Activated CD8-positive, alpha-beta memory T cell treated with anti-CD3 and anti-CD28 coated beads, Interleukin-2, amount 50 U/mL, for 48 hours (primary cell): ENCODE measurements at regions not wholly inside any gene's neighbourhood (a gene's known extent, or its start where the extent isn't known, plus 50 kb on each side); places are given as distances from the start of the nearest gene placed in this dataset.
"Not testable (repeated sequence)": the region's sequence is repeated elsewhere in the genome, so short reads cannot be mapped to it uniquely, and the experiment has no call there.

Experiments used
- DNase-seq: peaks from one replicate; pipeline ENCODE4 v3.0.0-alpha.2; 2020

GRCh38 chr11:64428693-64429092 is 69.7 kb downstream of the RPS6KA4 start:
- DNase-seq, result no peak

DNA sequence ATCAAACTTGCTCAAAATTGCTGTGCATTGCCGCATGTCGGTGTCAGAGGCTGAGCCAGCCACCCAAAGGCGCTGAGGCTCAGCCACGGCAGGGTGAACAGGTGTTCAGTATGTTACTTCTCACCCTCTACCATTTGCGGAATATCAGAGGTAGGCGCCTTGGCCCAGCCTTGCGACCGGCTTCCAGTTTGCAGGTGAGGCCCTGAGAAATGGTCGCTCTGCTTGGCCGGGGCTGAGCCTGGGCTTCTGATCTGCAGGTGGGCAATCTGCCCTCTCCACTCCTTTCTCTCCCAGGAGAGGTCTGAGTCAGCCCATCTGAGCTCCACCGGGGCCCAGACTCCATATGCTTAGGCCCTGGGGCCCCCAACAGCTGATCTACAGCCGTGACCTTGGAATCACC is 71.0 kb downstream of the RPS6KA4 start:
- DNase-seq, result no peak

DNA sequence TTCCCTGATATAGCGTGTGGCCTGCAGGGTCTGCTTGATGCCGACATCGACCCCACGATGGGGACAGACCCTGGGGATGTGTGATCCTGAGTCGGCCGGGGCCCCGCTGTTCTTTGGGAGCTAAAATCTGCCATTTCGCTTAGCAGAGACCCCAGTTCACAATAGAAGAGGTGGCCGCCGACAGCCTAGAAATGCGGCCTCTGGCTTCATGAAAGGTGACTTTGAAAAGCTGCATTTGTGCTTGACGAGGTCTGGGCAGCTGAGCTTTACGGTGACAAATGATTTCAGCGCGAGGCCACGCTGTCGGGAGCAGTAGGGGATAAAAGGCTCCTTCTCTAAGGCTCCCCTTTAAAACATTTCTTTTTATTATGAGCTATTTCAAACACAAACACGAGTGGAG is 71.7 kb downstream of the RPS6KA4 start:
- no peak for DNase-seq

DNA sequence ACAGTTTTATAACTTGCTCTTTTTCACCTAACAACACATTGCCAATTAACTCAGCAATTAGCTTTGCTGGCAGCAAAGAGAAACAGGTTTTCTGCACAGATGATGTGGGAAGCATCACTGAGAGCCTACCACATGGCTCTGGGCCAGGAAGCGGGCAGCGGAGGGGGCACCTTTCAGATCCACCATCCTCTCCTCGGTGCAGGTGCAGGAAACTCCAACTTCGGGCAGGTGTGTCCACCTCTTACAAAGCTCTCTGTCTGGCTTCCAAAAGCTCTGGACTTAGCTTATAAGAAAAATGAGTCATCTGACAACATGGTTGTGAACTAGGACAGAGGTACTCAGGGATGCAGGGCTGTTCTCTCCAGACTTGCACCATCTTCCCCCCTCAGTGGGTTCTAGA is 77.0 kb downstream of the RPS6KA4 start:
- DNase-seq, result no peak

DNA sequence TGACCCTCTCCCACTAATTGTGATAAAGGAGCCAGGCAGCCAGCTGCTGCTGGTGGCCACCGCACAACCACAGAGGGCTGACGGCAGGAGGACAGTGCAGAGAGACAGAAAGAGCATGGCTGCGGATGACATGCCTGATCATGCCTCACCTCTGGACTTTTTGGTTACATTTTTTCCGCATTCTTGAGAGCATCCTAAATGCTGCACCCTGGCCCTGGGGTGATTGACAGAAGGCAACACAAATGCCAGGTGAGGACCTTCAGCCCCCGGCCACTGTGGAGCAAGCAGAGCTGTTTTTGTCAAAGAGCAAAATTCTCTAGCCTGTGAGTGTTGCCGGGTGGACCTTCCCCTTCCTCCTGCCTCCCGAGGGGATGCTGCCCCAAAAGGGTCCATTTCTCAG is 78.5 kb downstream of the RPS6KA4 start:
- no peak for DNase-seq

DNA sequence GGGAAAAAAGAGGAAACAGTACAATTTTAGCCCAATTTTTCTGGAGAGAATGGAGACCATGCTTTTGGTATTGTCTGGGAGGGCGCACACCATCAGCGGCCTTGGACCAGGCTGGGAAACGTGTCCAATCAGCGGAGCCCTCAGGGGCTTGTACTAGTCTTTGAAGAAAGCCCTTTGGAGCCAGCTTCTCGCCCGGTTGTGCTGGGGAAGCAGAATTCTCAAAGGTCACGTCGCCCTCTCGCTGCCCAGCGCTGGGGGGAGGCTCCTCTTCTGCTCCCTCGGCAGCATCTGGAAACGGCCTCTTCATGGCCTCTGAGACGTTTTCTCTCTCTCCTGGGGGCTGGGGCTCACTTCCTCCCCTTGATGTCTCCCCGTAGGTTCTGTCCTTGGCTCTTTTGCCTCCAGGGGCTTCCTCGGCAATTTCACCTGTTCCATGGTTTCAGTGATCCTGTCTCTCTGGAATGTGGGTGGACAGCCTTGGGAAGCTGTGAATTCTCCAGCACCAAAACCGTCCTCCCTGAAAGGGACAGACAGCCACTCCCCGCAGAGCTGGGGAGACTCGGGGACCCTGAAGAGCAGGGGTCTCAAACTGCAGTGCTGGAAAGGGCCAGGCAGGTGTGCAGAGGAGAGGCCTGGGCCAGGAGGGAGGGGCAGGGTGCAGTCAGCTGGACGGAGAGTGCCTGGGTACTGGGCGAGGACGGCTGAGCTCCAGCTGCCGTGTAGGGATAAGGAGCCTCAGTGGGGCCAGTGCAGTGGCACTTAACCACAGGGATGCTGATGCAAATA is 80.2 kb downstream of the RPS6KA4 start:
- no peak for DNase-seq

- not testable (repeated sequence) for DNase-seq
Measured at GRCh38 chr11:64439772-64440491, 81.0 kb downstream of the RPS6KA4 start.

DNA sequence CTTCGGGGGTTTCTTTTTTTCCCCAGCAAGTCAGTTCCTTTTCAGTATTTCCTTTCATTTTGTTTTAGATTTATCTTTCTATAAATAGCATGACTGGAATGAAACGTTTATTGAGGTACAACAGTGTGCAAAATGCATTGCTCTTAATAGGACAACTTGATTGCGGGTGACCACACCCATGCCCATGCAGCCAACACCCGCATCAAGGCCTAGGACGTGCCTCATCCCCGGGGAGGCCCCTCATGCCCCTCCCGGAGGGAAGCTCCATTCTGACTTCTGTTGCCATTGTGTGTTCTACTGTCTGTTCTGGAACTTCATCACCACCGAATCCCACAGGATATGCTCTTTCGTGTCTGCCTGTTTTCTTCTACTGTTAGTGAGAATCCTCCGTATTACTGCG is 82.2 kb downstream of the RPS6KA4 start:
- no peak for DNase-seq

- no peak for DNase-seq
Measured at GRCh38 chr11:64443001-64443400, 84.0 kb downstream of the RPS6KA4 start.

DNA sequence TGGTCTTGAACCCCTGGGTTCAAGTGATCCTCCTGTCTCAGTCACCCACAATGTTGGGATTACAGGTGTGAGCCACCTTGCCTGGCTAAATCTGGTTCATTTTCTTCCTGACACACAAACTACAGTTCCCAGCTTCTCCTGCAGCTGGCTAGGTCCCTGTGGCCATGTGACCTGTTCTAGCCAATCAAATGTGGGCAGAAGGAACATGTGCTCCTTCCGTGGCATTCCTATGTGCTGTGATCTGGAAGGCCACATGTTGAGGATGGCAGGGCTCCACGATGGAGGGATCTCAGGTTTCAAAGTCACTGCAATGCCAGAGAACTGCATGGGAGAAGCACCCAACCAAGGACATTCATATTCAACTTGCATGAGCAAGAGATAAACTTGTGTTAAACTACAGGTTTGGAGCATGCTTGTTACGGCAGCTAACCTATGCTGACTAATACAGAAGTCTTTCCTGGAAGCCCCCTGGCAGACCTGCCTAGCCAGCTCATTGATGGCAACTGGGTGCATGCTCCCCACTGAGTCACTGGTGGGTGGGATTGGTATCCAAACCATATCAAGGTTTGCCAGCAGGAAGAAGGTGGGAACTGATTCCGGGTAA is 86.0 kb downstream of the RPS6KA4 start:
- DNase-seq, result no peak

DNA sequence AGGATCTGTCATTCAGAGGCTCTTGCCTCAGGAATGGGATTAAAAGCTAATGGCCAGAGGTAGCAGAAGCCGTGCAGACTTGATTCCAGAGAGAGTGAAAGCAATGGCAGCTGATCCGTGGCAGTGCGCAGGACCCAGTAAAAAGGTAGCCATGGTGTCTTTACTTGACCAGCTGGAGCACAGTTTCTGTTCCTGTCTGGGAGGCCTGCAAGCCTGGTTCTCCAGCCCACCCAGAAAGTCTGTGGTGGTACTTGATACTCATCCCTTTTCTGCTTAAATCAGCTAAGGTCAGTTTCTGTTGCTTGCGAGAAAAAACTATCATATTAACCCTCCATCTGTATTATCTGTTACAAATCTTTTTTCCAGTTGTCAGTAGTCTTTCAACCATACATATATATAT is 86.7 kb downstream of the RPS6KA4 start:
- no peak for DNase-seq

DNA sequence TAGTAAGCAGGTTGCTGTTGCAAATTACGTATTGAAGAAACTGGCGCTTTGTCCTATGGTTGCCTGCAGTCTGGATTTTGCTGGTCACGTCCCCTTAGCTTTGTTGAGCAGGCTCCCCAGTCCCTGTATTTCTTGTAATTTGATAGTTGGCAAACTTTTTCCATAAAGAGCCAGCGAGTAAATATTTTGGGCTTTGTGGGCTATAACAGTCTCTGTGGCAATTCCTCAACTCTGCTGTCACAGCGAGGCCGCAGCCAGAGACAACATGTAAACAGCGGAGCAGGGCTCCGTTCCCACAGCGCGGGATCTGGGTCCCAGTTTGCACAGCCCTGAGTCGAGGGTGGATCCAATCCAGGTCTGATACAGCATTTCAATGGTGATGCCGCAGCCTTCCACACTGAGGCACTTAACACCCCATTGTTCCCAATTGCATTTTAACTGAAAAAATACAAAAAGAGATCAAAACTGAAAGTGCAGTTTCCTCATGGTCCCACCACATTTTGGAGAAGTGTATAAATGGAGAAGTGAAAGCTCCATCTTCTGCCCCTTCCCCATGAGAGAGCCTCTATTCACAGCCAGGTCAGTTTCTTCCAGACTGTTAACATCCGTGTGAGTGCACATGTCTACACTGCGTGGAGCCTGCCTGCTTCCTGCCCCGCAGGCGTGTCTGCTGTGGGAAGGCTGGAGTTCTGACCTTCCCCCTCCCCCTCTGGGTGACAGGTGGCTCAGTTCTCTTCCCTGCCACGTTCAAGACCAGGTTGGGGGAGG is 89.1 kb downstream of the RPS6KA4 start:
- DNase-seq, result no peak

DNA sequence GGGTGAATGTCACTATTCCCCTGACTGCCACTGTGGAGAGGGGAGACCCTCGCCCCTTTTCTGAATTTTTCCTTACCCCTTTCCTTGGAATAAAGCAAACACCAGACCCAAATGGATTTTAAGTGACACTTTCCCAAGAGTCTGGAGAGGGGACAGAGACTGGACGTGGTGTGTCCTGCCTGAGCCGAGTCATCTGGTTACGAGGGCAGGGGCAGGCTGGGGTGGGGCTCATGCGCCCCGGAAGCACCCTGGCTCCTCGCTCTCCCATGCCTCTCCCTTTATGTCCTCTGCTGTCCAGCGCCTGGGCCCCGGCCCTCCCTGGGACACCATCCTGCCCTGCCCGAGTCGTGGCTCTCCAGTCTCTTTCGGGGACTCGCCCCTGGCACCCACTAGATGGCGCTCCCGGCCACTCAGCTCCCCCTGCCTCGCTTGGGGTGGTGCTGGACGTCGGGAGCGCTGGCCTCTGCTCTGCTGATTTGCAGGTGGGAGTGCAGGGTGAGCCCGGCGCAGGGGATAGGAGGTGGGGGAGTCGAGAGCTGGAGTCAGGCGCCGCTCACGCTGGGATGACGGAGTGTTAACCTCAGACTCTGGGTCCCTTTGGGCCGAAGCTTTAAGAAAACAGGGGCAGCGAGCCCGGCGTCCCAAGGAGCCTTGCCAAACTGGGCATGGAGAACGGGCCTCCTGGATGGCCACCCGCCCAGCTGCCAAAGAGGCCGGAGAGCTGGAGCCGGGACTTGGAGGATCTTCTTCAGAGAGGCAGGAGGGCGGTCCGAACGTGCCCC is 89.8 kb downstream of the RPS6KA4 start:
- DNase-seq, result peak; percentile 92

DNA sequence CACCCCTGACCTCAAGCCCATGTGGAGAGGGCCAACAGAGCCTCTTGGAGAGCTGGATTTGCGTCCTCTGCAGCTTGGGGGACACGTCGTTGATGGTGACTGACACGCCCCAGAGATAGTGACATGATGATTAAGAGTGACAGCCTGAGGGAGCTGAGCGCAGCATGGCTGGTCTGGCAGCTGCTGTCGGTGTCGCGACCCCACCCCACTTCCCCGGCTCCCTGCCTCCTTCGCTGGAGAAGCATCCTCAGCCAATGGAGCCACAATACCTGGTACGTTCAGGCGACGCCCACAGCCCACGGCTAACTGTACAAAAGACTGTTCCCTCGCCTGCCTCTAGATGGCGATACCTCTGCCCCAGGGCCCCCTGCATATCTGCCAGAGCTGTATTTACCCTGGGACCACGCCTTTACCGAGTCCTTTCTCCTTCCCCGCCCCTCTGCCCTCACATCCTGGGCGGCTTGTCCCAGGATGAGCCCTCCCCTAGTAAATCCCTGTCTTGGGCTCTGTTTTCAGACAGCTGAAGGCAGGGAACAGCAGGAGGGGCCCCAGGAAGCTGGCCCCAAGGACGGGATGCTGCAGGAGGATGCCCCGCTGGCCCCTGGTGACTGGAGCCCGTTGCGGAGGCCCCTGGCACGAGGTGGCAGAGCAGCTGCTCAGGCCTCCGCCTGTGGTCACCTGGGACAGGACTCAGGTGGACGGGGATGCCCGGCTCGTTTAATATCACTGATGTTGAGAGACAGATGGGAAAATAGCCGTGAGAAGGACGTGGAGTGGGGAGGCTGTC is 90.6 kb downstream of the RPS6KA4 start:
- peak; percentile 84 for DNase-seq

GRCh38 chr11:64450168-64450560 is 91.2 kb downstream of the RPS6KA4 start:
- no peak for DNase-seq

- DNase-seq, result no peak
Measured at GRCh38 chr11:64451856-64452255, 92.9 kb downstream of the RPS6KA4 start.

- no peak for DNase-seq
Measured at GRCh38 chr11:64453466-64453865, 94.5 kb downstream of the RPS6KA4 start.

GRCh38 chr11:64455456-64456261 is 96.7 kb downstream of the RPS6KA4 start:
- DNase-seq, result no peak

DNA sequence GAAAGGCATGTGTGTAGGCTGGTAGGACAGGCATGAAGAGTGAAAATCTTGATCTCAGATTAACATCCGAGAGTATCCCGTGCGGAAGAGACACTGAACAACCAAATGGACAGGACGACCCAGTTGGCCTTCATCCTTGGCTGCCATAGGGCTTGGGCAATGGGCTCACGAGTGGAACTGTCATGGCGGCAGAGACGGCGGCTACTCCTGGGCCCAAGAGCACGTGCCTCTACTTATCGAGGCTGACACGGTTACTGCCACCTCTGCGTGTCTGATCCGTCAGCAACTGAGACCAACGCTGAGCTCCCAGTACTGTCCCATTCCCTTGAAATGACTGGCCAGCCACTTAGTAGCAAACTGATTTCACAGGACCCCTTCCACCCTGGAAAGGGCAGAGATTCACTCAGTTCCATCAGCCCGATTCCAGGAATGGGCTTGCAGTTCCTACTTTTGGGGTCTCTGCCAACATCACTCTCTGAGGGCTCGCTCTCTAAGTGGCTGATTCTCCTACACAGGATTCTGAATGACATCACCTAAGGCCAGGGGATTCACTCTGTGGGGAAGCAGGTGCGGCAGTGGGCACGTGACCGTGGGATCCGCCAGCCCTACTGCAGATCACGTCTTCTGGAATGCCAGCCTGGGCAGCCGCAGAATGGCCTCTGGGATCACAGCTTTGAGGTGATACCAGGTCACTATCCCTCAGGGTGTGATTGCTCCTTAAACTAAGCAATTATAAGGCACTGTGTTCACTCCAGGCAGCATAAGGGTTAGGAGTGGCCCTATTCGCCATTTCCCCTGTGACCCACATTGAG is 97.8 kb downstream of the RPS6KA4 start:
- DNase-seq, result no peak
